Endodermal cell (in vitro differentiated cells): ENCODE measurements at regions not wholly inside any gene's neighbourhood (a gene's known extent, or its start where the extent isn't known, plus 50 kb on each side); places are given as distances from the start of the nearest gene placed in this dataset.

Experiments
- DNase-seq: peaks from one replicate; pipeline ENCODE4 v3.0.0-alpha.2; 2017
- H3K27ac ChIP-seq: 2 replicates; pipeline ENCODE4 v1.5.1; 2013; ENCODE audit warnings: mild to moderate bottlenecking, low read depth, low read length, moderate library complexity
- H3K27me3 ChIP-seq: 2 replicates; pipeline ENCODE4 v1.6.1; 2013; ENCODE audit warnings: mild to moderate bottlenecking, low read length, moderate library complexity; ENCODE audit not compliant: insufficient read depth, control insufficient read depth, poor library complexity, severe bottlenecking
- H3K36me3 ChIP-seq: 2 replicates; pipeline ENCODE4 v1.7.0; 2013; ENCODE audit warnings: mild to moderate bottlenecking, low read length, moderate library complexity; ENCODE audit not compliant: control insufficient read depth, insufficient read depth
- H3K4me1 ChIP-seq: one replicate; pipeline ENCODE4 v1.7.0; 2013; ENCODE audit warnings: low read length; ENCODE audit not compliant: control insufficient read depth, insufficient read depth
- H3K4me3 ChIP-seq: 2 replicates; pipeline ENCODE4 v1.5.1; 2013; ENCODE audit warnings: mild to moderate bottlenecking, low read length, moderate library complexity
- H3K9ac ChIP-seq: 2 replicates; pipeline ENCODE4 v1.6.1; 2013; ENCODE audit warnings: mild to moderate bottlenecking, low read length, moderate library complexity; ENCODE audit not compliant: poor library complexity, severe bottlenecking; ENCODE audit errors: extremely low read depth
- H3K9me3 ChIP-seq: 2 replicates; pipeline ENCODE4 v1.6.1; 2013; ENCODE audit warnings: mild to moderate bottlenecking, low read length, moderate library complexity; ENCODE audit not compliant: control insufficient read depth
- H3K27ac Mint-ChIP-seq: 2 replicates; pipeline ENCODE4 v1.8.0; 2020; ENCODE audit warnings: mixed read lengths
- H3K27me3 Mint-ChIP-seq: 2 replicates; pipeline ENCODE4 v1.8.0; 2021; ENCODE audit warnings: mild to moderate bottlenecking, mixed read lengths; ENCODE audit not compliant: insufficient read depth
- H3K36me3 Mint-ChIP-seq: 2 replicates; pipeline ENCODE4 v1.8.0; 2020; ENCODE audit warnings: low read depth, mixed read lengths
- H3K4me1 Mint-ChIP-seq: 2 replicates; pipeline ENCODE4 v1.8.0; 2020; ENCODE audit warnings: mixed read lengths
- H3K4me3 Mint-ChIP-seq: 2 replicates; pipeline ENCODE4 v1.8.0; 2020; ENCODE audit warnings: mild to moderate bottlenecking, moderate library complexity, mixed read lengths
- H3K9me3 Mint-ChIP-seq: 2 replicates; pipeline ENCODE4 v1.8.0; 2020; ENCODE audit warnings: mild to moderate bottlenecking, mixed read lengths
- WGBS, 2 experiments: methylation state at CpG; one replicate each; pipeline versions ENCODE4 v1.1.5 to v1.1.7; 2013; ENCODE audit warnings: missing lambda C conversion rate in 2 of 2, mixed read lengths in 1 of 2; ENCODE audit not compliant: insufficient coverage in 1 of 2, insufficient read length in 1 of 2; 5-methylcytosine and 5-hydroxymethylcytosine counted together
- TF ChIP-seq, protein P1 (sequence below): fragments of 200-600 bp; sonication (generic); conservative IDR thresholded peaks from 2 replicates; pipeline ENCODE4 v1.5.0; 2021; ENCODE audit warnings: antibody characterized with exemption, mild to moderate bottlenecking

DNA sequence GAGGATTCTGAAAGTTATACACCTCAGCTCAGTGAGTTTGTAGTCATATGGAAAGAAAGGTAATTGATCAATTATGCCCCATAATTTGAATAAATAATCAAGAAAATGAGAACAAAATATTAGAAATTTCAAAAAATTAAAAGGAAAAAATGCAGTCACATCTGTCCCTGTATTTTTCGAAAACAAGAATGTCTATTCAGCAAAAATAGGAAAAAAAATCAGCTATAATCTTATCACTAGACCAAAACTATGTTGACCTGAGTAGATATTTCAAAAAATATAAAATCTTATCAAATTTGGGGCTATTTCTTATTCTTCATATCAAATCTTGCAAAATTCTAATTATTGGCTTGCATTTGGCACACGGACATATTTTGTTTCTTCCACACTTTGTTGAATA lies 501.2 kb upstream of the CNTN3 start:
- Mint-ChIP-seq H3K36me3 (no peaks in the 10 kb centered on the region), H3K27me3 (no peaks in the 10 kb centered on the region), H3K9me3 (peaks cover 2% of the 10 kb centered on the region), H3K4me1 (no peaks in the 10 kb centered on the region), H3K27ac (no peak overlapping the region), H3K4me3 (no peak overlapping the region)
- H3K4me1 ChIP-seq: no peaks in the 10 kb centered on the region
- H3K27me3 ChIP-seq: no peaks in the 10 kb centered on the region
- H3K9ac ChIP-seq: no peak overlapping the region
- TF ChIP-seq, protein P1, sequence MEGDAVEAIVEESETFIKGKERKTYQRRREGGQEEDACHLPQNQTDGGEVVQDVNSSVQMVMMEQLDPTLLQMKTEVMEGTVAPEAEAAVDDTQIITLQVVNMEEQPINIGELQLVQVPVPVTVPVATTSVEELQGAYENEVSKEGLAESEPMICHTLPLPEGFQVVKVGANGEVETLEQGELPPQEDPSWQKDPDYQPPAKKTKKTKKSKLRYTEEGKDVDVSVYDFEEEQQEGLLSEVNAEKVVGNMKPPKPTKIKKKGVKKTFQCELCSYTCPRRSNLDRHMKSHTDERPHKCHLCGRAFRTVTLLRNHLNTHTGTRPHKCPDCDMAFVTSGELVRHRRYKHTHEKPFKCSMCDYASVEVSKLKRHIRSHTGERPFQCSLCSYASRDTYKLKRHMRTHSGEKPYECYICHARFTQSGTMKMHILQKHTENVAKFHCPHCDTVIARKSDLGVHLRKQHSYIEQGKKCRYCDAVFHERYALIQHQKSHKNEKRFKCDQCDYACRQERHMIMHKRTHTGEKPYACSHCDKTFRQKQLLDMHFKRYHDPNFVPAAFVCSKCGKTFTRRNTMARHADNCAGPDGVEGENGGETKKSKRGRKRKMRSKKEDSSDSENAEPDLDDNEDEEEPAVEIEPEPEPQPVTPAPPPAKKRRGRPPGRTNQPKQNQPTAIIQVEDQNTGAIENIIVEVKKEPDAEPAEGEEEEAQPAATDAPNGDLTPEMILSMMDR: no peak
- no peaks in the 10 kb centered on the region for H3K36me3 ChIP-seq
- no peaks in the 10 kb centered on the region for H3K9me3 ChIP-seq
- H3K27ac ChIP-seq: no peak overlapping the region
- DNase-seq: no peak
- 97 to 100% methylated on average over 2 of the region's 2 CpGs for WGBS, 2 experiments
- no peak overlapping the region for H3K4me3 ChIP-seq

DNA sequence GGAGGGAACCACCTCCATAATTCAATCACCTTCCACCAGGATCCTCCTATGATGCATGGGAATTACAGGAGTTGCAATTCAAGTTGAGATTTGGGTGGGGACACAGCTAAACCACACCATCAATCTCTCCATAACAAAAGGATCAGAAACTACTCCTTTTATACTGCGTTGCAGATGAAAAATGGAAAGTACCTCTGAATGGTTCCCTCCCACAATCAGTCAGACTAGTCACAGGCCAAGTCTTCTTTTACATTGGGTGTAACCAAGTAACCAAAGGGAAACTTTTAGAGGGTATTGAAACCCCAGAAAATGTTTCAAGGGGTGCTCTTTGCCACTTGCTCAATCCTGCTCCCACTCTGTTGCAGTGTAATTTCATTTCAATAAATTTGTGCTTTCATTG lies 504.3 kb upstream of the CNTN3 start:
- Histone ChIP-seq H3K4me1 (no peaks in the 10 kb centered on the region), H3K36me3 (no peaks in the 10 kb centered on the region), H3K9me3 (no peaks in the 10 kb centered on the region), H3K4me3 (no peak overlapping the region), H3K27ac (no peak overlapping the region), H3K9ac (no peak overlapping the region), H3K27me3 (no peaks in the 10 kb centered on the region)
- 97% methylated on average over 1 of the region's 1 CpG; no CpG with 5 or more reads in 1 of the 2 experiments for WGBS, 2 experiments
- no peaks in the 10 kb centered on the region for H3K4me1 Mint-ChIP-seq
- H3K27me3 Mint-ChIP-seq: no peaks in the 10 kb centered on the region
- H3K27ac Mint-ChIP-seq: no peak overlapping the region
- peaks cover 3% of the 10 kb centered on the region for H3K9me3 Mint-ChIP-seq
- DNase-seq: no peak
- no peaks in the 10 kb centered on the region for H3K36me3 Mint-ChIP-seq
- TF ChIP-seq, protein P1: no peak
- H3K4me3 Mint-ChIP-seq: no peak overlapping the region

DNA sequence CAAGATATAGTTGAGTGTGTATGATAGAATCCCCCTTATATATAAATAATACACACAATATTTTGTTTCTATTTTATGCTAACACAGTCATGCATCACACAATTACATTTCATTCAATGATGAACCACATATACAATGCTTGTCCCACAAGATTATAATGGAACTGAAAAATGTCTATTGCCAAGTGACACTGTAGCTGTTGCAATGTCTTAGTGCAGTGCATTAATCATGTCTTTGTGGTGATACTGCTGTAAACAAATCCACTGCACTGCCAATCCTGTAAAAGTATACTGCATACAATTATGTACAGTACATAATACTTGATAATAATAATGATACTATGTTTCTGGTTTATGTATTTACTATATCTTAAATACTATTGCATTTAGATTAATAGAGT lies 512.1 kb upstream of the CNTN3 start:
- Mint-ChIP-seq H3K27ac (no peak overlapping the region), H3K9me3 (peaks cover 4% of the 10 kb centered on the region), H3K4me3 (no peak overlapping the region), H3K36me3 (no peaks in the 10 kb centered on the region), H3K4me1 (peaks cover 7% of the 10 kb centered on the region), H3K27me3 (no peaks in the 10 kb centered on the region)
- no peaks in the 10 kb centered on the region for H3K9me3 ChIP-seq
- no peak overlapping the region for H3K9ac ChIP-seq
- no peak overlapping the region for H3K4me3 ChIP-seq
- H3K27me3 ChIP-seq: no peaks in the 10 kb centered on the region
- H3K27ac ChIP-seq: no peak overlapping the region
- H3K36me3 ChIP-seq: no peaks in the 10 kb centered on the region
- no peaks in the 10 kb centered on the region for H3K4me1 ChIP-seq
- TF ChIP-seq, protein P1: no peak
- no peak for DNase-seq
